MM.1S (cell line): ENCODE measurements at regions not wholly inside any gene's neighbourhood (a gene's known extent, or its start where the extent isn't known, plus 50 kb on each side); places are given as distances from the start of the nearest gene placed in this dataset.

Experiments
- DNase-seq: peaks from one replicate; pipeline ENCODE4 v3.0.0-alpha.2; 2015
- H2AFZ ChIP-seq: fragments of 300-600 bp; sonication (generic); 2 replicates; pipeline ENCODE4 v1.6.0; 2016; ENCODE audit warnings: antibody characterized with exemption, low read length
- H3F3A ChIP-seq: fragments of 300-600 bp; sonication (generic); 2 replicates; pipeline ENCODE4 v1.6.1; 2016; ENCODE audit warnings: mild to moderate bottlenecking, antibody characterized with exemption, low read length, moderate library complexity, mixed read lengths; ENCODE audit not compliant: insufficient read depth
- H3K27ac ChIP-seq: fragments of 300-600 bp; sonication (generic); 2 replicates; pipeline ENCODE4 v1.5.1; 2016; ENCODE audit warnings: mild to moderate bottlenecking, low read length
- H3K27me3 ChIP-seq: fragments of 300-600 bp; sonication (generic); replicated peaks from 2 replicates; pipeline ENCODE4 v1.6.0; 2016; ENCODE audit warnings: low read length; ENCODE audit not compliant: insufficient read depth
- H3K36me3 ChIP-seq: fragments of 300-600 bp; sonication (generic); replicated peaks from 2 replicates; pipeline ENCODE4 v1.6.1; 2016; ENCODE audit warnings: mild to moderate bottlenecking, low read length, mixed read lengths; ENCODE audit not compliant: insufficient read depth
- H3K4me1 ChIP-seq: fragments of 300-600 bp; sonication (generic); 2 replicates; pipeline ENCODE4 v1.6.1; 2016; ENCODE audit warnings: low read length, mixed read lengths
- H3K4me2 ChIP-seq: fragments of 300-600 bp; sonication (generic); 2 replicates; pipeline ENCODE4 v1.6.0; 2016; ENCODE audit warnings: low read depth, low read length
- H3K4me3 ChIP-seq: fragments of 300-600 bp; sonication (generic); 2 replicates; pipeline ENCODE4 v1.5.1; 2016; ENCODE audit warnings: low read length, mixed read lengths
- H3K79me2 ChIP-seq: fragments of 300-600 bp; sonication (generic); 2 replicates; pipeline ENCODE4 v1.6.1; 2016; ENCODE audit warnings: mixed run types, low read length, mixed read lengths
- H3K9ac ChIP-seq: fragments of 300-600 bp; sonication (generic); 2 replicates; pipeline ENCODE4 v1.6.1; 2016; ENCODE audit warnings: low read length, mixed read lengths
- H3K9me2 ChIP-seq: fragments of 300-600 bp; sonication (generic); replicated peaks from 2 replicates; pipeline ENCODE4 v1.6.1; 2016; ENCODE audit warnings: mild to moderate bottlenecking, low read length, mixed read lengths; ENCODE audit not compliant: insufficient read depth
- H3K9me3 ChIP-seq: fragments of 300-600 bp; sonication (generic); replicated peaks from 2 replicates; pipeline ENCODE4 v1.6.1; 2016; ENCODE audit warnings: mild to moderate bottlenecking, low read length, mixed read lengths; ENCODE audit not compliant: insufficient read depth
- H4K20me1 ChIP-seq: fragments of 300-600 bp; sonication (generic); 2 replicates; pipeline ENCODE4 v1.6.1; 2016; ENCODE audit warnings: mild to moderate bottlenecking, low read length, moderate library complexity, mixed read lengths; ENCODE audit not compliant: insufficient read depth
- CTCF ChIP-seq: fragments of 300-600 bp; sonication (generic); IDR thresholded peaks from 2 replicates; pipeline ENCODE4 v1.5.1; 2016; ENCODE audit warnings: antibody characterized with exemption, low read length, mixed read lengths
- EZH2 ChIP-seq: fragments of 300-600 bp; sonication (generic); optimal IDR thresholded peaks from 2 replicates; pipeline ENCODE3; 2017; ENCODE audit warnings: low read depth, mild to moderate bottlenecking, antibody characterized with exemption, low read length, mixed read lengths
- EZH2phosphoT487 ChIP-seq: fragments of 300-600 bp; sonication (generic); IDR thresholded peaks from 2 replicates; pipeline ENCODE4 v1.6.1; 2018; ENCODE audit warnings: antibody characterized with exemption, low read length

DNA sequence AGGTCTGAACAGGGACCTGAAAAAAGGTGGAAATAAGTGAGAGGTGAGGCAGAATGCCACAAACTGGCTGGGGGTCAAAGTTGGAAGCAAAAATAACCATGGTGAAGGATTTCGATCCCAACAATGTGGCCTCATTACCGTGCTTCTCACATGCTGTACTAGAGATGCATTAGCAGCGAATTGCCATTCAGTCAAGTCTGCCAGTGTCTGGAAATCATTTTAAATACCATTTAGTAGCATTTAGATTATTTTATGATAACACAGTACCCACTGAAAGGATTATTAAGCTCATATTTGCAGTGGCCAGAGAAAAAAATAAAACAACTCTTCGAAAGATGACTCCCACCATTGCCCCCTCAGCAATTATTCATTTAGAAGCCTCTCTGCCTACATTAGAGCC, 294.6 kb upstream of the SLC24A2 start:
- Histone ChIP-seq H3K9me3 (no peaks in the 10 kb centered on the region), H3K79me2 (no peaks in the 10 kb centered on the region), H3K9me2 (no peaks in the 10 kb centered on the region), H4K20me1 (no peaks in the 10 kb centered on the region), H2AFZ (no peak overlapping the region), H3K4me3 (no peak overlapping the region), H3K36me3 (no peaks in the 10 kb centered on the region), H3F3A (no peaks in the 10 kb centered on the region), H3K9ac (no peak overlapping the region), H3K27ac (no peak overlapping the region), H3K4me2 (no peak overlapping the region), H3K4me1 (no peaks in the 10 kb centered on the region), H3K27me3 (no peaks in the 10 kb centered on the region)
- no peak for DNase-seq
- TF ChIP-seq EZH2 = no peak
- TF ChIP-seq CTCF = no peak
- TF ChIP-seq EZH2phosphoT487 = no peak

DNA sequence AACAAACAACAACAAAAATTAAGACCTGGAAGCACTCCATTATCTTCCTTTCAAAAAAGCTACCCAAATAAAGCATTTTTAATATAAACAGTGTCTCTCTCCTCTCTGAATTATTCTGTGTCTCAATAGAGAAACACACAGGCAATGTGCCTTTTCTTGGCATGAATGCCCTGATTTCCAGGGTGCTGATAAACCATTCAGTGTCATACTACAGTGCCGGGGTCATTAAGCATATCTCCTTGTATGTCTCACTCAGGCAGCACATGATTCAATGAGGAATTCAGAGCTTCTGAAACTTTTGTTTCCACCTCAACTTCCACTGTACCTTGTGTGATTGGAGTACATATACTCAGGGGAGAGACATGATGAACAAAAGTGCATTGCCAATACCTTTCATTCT, 294.0 kb upstream of the SLC24A2 start:
- Histone ChIP-seq H2AFZ (no peak overlapping the region), H3K4me1 (no peaks in the 10 kb centered on the region), H3K9ac (no peak overlapping the region), H3F3A (no peaks in the 10 kb centered on the region), H3K9me2 (no peaks in the 10 kb centered on the region), H3K36me3 (no peaks in the 10 kb centered on the region), H4K20me1 (no peaks in the 10 kb centered on the region), H3K27me3 (no peaks in the 10 kb centered on the region), H3K4me3 (no peak overlapping the region), H3K27ac (no peak overlapping the region), H3K79me2 (no peaks in the 10 kb centered on the region), H3K4me2 (no peak overlapping the region), H3K9me3 (no peaks in the 10 kb centered on the region)
- no peak for TF ChIP-seq EZH2phosphoT487
- TF ChIP-seq CTCF = no peak
- no peak for TF ChIP-seq EZH2
- no peak for DNase-seq

- H3K79me2 ChIP-seq = no peaks in the 10 kb centered on the region
- H3K9me2 ChIP-seq = no peaks in the 10 kb centered on the region
- H3K4me3 ChIP-seq = no peak overlapping the region
- H3K4me1 ChIP-seq = no peaks in the 10 kb centered on the region
- H3K9me3 ChIP-seq = no peaks in the 10 kb centered on the region
- DNase-seq = no peak
- H3F3A ChIP-seq = no peaks in the 10 kb centered on the region
- H4K20me1 ChIP-seq = no peaks in the 10 kb centered on the region
- H3K4me2 ChIP-seq = no peak overlapping the region
- H3K27ac ChIP-seq = no peak overlapping the region
- no peak for TF ChIP-seq EZH2phosphoT487
- TF ChIP-seq EZH2 = no peak
- no peak for TF ChIP-seq CTCF
- H2AFZ ChIP-seq = no peak overlapping the region
- H3K36me3 ChIP-seq = no peaks in the 10 kb centered on the region
- H3K9ac ChIP-seq = no peak overlapping the region
- H3K27me3 ChIP-seq = no peaks in the 10 kb centered on the region
Measured at GRCh38 chr9:20082406-20082805, 293.6 kb upstream of the SLC24A2 start.

DNA sequence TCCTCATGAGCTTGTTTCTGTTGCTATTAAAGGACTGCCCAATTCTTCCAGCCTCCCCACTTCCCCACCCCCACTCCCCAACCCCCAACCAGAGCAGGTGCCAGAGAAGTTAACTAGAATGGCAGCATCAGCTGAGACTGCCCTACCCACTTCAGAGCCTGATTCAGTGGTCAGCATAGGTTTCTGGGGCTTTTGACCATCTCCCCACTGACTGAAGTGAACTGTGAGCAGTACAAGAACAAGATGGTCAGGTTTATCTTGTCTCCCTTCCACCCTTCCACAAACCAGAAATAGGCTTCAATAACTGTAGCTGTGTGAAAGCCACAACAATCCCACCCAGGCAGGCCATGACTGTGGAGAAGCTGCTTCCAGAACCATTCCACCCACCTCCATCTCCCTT, 289.4 kb upstream of the SLC24A2 start:
- Histone ChIP-seq H3K9me2 (no peaks in the 10 kb centered on the region), H3F3A (no peaks in the 10 kb centered on the region), H3K9ac (no peak overlapping the region), H3K79me2 (no peaks in the 10 kb centered on the region), H3K4me1 (no peaks in the 10 kb centered on the region), H4K20me1 (no peaks in the 10 kb centered on the region), H3K9me3 (no peaks in the 10 kb centered on the region), H3K36me3 (no peaks in the 10 kb centered on the region), H3K4me3 (no peak overlapping the region), H2AFZ (no peak overlapping the region), H3K27ac (no peak overlapping the region), H3K27me3 (no peaks in the 10 kb centered on the region), H3K4me2 (no peak overlapping the region)
- DNase-seq = no peak
- no peak for TF ChIP-seq CTCF
- no peak for TF ChIP-seq EZH2phosphoT487
- no peak for TF ChIP-seq EZH2
